ENCODE measurements at regions not wholly inside any gene's neighbourhood (a gene's known extent, or its start where the extent isn't known, plus 50 kb on each side); places are given as distances from the start of the nearest gene placed in this dataset.
"Not testable (repeated sequence)": the region's sequence is repeated elsewhere in the genome, so short reads cannot be mapped to it uniquely, and the experiment has no call there.

DNA sequence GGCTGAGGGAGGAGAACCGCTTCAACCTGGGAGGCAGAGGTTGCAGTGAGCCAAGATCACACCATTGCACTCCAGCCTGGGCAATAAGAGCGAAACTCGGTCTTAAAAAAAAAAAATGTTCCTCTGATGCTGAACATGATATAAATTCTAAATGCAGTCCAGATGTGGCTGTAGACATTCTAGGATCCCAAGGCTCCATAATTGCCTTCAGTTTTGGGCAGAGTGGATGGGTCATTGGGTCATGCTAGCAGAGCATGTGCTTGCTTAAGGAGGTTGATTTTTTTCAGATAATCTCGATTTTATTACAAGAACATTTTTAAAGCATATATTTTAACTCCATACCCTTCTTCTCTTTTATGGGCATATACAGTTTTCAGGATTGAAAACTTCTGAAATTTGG is 112.0 kb downstream of the UTRN start:
- DNase-seq, result no peak

DNA sequence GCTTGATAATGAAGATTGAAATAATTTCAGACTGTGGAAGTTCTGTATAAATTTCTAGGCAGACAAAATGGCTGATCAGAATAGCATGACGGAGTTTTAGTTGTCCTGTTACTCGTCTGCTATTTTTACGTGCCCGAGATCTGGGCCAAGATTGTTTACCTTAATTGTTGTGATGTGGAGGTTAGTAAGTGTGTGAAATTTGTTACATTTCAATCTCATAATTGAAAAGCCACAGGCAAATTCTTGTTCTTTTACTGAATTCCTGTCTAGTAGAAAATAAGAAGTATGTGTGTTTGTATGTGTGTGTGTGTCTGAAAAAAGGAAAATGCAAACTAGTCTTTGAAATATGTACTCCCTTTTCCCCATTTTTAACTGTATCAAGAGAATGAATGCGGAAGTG is 115.2 kb downstream of the UTRN start:
- no peak for DNase-seq

DNA sequence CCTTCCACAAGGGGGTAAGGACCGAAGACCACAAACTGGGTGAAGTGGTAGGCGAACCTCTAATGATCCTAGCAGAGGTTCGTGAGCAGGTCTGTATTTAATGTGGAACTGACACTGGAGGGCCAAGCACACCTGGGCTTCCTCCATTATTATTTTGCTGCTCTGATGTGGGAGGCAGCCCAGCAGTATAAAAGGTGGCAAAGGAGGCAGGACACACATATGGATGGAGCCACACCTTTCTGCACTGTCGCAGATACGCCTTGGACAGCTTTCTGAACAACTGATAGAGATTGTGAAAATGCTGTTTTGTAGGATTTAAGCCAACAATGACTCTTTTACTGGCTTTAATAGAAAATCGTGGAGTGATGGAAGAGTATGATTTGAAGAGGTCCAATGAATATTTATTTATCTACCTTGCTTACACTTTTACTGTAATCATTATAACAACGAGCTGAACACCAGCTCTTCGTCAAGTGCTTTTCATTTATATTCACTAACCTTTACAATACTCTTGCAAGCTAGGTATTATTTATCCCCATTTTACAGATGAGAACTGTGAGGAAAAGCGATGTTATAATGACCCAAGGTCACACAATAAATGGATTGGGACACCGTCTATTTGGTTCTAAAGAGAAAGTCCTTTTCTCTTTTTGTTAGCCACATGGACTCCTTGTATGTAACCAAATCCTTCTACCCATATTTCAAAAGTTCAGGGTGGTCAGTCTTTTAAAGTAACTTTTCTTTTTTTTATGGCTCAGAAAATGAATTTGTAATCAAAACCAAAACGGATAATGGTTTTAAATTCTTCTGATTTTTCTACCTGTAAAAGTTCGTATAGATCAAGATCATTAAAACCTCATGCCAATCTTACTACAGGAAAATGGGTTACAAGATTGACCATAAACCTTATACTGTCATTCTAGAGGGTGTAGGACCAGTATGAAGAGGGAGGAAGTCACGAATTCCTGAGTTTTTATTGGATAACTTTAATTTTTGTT is 116.9 kb downstream of the UTRN start:
- DNase-seq, result no peak

DNA sequence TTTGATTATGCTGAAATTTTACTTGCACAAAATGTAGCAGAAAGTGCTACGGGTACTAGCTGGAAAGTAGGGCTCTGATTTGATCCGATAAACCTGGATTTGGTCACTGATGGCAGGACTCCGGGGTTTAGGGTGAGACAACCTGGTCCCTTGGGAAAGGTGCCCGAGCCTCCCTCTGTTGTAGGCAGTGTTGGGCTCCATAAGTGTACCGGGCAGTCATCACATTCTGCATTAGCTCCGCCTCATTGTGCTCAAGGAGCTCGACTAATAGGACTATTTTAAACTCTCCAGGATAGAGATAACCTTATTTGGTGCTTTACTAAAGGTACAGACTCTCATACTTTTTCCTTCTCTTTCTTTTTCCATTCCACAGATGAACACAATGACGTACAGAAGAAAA is 117.6 kb downstream of the UTRN start:
- no peak for DNase-seq

DNA sequence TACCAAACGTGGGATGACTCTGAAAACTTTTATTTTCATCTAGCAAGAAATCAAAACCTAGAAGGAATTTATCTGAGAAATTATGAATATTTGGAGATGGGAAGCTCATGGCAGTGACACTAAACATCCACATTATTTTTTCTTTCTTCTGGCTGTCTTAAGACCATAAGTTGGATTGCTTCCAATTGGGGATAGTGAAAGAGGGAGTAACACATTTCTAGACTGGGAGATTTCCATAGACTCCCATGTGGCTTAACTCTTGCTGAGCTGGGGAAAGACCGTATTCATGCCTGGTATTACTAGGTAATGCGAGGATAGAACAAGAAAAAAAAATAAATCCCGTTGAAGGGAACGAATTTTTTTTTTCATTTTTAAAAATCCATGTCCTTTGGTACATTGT is 120.0 kb downstream of the UTRN start:
- DNase-seq, result no peak

DNA sequence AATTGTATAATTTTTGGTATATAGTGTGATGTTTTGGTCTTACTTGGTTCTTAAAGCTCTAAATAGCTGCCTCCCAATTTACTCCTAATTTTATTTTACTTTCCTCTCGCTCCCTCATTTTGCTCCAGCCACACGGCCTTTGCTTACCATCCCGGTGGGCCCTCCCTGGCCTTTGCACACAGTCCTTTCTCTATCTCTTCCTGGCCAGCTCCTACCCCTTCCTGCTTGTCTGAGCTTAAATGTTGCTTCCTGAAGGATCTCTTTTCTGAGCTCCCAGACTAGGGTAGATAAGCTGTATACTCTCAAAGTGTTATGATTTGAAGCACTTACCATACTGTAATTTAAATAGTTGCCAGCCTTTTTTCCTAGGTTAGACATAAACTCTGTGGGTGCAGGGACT is 121.7 kb downstream of the UTRN start:
- DNase-seq, result no peak

DNA sequence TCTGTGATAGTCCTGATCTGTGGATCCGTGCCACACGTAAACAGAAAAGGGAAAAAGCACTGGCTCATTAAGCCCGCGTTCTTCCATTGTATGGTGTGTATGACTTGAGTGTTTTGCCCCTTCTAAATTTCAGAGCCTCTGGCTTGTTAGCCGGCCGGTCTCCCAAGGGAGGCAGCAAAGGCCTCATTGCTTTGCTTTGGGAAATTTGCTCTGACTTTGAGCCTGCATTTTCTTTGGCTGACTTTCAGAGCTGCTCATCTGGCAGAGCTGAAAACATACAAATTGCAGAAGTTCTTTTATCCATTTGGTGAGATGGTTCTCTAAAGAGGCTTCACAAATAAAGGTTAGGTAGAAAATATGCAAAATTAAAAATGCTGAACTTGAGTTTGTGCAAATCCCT is 123.0 kb downstream of the UTRN start:
- DNase-seq, result no peak

DNA sequence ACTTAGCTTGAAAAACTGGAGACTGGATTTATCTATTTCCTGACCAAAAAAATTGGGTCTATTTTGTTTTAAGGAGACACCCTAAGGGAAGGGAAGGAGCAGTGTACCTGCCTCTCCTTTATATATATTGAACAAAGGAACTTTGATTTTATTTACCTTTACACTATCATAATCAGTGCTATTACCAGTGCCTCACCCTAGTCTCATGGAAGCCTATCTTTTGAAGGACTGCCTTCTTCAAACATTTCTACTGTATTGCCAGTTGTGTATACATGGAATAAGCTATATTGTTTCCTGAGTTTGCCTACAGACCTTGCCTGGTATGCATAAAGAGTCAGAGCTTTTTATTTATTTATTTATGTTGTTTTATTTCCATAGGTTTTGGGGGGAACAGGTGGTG is 124.9 kb downstream of the UTRN start:
- DNase-seq, result no peak

DNA sequence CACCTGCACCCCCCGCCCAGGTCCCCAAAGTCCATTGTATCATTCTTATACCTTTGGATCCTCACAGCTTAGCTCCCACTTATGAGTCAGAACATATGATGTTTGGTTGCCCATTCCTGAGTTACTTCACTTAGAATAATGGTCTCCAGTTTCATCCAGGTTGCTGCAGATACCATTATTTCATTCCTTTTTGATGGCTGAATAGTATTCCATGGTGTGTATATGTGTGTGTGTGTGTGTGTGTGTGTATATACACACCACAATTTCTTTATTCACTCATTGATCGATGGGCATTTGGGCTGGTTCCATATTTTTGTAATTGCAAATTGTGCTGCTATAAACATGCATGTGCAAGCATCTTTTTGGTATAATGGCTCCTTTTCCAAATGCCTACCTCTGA is 125.4 kb downstream of the UTRN start:
- not testable (repeated sequence) for DNase-seq

DNA sequence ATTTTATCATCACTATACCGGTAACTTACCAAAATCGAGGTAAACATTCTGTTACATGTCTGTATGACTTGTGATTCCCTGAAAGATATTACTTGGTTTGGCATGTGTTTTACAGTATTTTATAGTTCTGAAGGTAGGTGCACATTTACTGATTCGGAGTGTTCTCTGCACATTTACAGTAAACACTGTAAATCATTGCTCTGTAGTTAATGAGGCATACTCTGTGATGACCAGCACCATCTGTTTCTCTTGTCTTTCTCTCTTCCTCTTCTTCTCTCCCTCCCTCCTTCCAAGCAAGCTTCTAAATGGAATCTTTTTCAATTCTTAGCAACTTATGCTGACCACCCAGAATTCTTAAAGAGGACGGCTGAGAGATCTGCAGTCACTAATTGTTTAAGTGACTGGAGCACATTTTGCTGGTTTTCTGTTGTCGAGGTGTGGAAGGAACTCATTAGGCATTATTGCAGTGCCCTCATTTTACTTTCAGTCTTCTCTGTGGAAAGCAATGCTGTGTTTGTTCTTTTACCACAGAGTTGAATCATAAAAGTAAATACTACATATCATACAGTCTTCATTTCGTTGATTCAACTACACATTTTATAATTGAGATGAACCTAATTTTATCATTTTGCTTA is 126.5 kb downstream of the UTRN start:
- peak; percentile 8 for DNase-seq

DNA sequence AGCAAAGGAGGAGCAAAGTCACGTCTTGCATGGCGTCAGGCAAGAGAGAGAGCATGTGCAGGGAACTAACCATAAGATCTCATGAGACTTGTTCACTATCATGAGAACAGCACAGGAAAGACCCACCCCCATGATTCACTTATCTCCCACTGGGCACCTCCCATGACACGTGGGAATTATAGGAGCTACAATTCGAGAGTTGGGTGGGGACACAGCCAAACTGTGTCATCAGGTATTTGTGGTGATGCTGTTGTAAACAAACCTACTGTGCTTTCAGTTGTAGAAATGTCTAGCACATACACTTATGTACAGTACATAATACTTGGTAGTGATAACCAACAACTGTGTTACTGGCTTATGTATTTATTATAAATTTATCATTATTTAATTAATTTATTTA is 128.3 kb downstream of the UTRN start:
- DNase-seq, result no peak

DNA sequence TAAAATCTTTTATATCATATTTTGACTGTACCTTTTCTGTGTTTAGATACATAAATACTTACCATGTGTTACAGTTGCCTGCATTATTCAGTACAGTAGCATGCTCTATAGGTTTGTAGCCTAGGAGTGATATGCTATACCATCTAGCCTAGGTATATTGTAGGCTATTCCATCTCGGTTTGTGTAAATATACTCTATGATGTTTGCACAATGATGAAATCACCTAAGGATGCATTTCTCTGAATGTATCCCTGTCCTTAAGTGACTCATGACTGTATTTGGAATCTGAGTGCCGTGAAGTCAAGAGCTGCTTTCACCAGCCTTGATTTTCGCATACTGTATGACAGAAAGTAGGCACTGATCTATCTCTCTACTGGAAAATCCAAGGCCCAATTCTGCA is 129.9 kb downstream of the UTRN start:
- no peak for DNase-seq

DNA sequence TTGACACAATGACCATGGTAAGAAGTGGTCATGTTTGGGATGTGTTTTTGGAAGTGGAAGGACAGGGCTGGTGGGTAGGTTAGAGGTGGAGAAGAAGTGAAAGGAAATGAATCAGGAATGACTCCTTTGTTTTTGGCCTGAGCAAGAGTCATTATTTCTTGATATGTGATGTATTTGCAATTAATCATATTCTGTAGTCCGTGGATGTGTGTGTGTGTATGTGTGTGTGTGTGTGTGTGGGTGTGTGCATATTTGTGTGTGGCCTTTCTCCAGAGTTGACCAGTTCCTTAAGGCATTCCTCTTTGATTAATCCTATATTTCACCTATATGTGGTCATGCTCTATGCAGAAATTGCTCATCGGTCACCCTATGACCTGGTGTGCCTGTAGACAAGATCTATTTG is 130.7 kb downstream of the UTRN start:
- DNase-seq, result no peak

DNA sequence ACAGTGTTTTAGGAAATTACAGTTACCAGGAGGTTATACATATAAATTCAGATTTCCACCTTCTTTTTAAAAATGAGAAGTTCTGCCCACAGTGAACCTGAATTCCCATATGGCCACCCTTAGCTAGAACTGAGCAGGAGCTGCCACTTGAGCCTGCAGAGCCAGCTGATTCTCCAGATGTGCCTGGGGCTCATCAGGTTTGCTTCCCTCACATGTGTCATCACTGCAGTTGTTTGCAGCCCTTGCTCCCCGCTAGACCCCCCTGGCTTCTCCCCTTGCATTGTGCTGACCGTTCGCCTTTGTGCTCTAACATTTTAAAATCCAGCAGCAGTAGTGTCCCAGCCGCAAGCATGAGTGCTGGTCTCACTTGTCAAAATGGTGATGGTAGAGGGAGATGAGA is 131.1 kb downstream of the UTRN start:
- no peak for DNase-seq

DNA sequence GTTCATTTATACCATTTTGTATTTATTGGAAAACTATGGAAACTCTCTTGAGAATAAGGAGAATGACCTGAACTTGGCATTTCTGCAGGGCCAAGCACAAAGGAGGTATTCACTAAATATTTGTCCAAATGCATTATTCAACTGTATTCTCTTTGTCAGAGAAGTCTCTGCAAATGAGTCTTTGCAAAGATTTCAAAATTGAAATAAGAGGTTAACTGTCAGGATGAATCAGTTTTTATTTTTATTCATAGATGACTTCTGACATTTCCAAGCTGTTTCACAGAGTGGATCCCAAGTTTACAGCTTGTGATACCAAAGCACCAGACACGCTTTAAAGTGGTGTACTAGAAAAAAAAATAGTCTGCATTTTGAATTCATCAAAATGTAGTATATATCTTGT is 131.6 kb downstream of the UTRN start:
- DNase-seq, result no peak

DNA sequence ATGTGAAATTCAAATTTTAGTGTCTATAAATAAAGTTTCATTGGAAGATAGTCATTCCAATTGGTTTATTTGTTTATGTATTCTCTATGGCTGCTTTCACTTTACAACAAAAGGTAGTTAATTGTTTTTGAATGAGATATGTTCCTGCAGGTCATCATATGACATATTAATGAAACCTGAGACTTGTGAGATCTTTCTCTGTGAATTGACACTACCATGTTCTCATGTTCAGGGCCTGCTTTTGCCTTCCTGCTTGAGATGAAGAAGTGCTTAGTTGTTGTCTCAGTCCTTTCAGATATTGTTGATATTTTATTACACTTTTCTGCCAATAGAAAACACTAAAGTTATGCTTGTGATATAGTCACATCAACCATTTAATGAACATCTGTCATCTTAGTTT is 132.5 kb downstream of the UTRN start:
- DNase-seq, result no peak

DNA sequence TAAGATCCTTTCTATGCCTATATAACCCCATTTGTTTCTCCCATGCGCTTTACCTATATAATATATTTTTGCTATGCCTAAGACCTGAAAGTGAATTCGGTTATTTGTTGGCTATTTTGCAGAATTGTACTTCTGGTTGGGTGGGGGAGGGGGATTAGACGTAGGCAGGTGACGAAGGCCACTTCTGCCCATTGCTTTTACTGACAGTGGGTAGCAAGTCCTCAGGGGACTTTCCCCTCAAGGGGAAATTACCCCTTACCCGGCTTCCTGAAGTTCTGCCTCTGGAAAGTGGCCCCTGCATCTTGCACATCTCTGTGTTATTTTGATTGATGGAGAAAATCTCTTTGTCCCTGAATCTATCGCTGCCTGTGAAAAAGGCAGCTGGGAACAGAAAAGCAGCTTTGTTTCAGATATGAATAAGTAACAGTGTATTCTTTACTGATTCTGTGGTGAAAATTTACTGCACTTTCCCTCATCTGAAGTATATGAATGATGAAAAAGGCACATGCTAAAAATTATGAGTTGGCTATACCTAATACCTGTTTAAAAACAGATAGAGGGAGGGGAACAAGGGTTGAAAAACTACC is 133.9 kb downstream of the UTRN start:
- no peak for DNase-seq

DNA sequence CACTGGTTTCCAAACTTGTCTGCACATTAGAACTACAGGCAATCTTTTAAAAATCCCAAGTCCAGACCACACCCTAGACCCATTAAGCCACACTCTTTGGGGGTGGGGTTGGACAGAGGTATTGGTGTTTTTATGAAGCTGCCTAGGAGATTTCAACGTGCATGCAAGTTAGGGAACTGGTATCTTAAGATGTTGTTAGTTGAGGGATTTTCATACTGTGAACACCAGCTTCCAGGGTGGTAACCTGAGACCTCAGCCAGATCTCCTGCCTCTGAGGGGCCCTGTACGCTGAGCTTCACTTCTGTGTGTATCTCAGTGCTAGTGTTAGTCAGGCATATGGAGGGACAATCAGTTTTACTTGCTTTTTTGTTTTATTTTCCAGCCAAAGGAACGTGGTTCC is 138.0 kb downstream of the UTRN start:
- no peak for DNase-seq

DNA sequence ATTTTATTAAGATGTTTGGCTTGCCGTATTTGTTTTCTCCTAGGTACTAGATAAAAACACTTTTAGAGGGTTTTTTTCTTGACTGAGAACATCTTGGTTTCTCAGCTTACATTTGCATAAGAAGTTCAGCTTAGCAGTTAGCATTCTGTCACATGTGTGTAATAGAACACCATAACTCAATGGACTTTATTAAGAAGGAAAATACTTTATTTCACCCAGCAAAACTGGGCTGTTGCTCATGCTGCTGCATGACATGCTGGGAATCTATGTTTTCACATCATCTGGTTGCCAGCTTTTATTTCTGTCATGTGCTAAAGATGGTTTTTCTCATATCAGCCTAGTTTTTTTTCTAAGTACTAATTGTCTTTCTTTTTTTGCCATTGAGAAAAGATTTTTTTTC is 144.6 kb downstream of the UTRN start:
- DNase-seq, result no peak

DNA sequence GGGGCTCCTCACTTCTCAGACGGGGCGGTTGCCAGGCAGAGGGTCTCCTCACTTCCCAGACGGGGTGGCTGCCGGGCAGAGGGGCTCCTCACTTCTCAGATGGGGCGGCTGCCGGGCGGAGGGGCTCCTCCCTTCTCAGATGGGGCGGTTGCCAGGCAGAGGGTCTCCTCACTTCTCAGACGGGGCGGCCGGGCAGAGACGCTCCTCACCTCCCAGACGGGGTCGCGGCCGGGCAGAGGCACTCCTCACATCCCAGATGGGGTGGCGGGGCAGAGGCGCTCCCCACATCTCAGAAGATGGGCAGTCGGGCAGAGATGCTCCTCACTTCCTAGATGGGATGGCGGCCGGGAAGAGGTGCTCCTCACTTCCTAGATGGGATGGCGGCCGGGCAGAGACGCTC is 148.3 kb downstream of the UTRN start:
- DNase-seq, result not testable (repeated sequence)

DNA sequence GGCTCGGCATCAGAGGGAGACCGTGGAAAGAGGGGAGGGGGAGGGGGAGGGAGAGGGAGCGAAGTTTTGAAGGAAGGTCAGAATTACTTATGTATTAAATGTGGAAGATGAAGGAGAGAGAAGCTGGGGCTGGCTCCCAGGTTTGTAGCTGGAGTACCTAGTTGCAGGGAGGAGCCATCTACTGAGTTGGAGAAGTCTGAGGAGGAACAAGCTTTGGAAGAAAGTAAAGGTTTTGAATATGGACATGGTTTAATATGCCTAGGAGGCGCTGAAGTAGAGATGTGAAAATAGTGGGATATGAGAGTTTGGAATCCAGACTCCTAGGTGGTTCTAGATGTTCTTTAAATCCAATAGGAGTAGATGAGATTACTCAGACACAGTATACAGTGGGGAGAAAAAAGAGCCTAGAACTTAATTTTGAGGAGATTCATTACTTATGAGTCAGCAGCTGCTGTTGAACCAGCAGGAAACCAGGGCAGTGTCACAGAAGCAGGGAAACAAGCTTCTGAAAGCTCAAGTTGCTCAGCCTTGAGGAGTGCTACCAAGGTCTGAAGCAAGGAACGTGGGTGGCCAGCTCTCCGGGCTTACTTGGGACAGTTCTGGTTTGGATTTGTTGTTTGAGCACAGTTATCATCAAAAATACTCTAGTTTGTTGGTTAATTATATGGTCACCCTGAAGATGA is 149.3 kb downstream of the UTRN start:
- no peak for DNase-seq

DNA sequence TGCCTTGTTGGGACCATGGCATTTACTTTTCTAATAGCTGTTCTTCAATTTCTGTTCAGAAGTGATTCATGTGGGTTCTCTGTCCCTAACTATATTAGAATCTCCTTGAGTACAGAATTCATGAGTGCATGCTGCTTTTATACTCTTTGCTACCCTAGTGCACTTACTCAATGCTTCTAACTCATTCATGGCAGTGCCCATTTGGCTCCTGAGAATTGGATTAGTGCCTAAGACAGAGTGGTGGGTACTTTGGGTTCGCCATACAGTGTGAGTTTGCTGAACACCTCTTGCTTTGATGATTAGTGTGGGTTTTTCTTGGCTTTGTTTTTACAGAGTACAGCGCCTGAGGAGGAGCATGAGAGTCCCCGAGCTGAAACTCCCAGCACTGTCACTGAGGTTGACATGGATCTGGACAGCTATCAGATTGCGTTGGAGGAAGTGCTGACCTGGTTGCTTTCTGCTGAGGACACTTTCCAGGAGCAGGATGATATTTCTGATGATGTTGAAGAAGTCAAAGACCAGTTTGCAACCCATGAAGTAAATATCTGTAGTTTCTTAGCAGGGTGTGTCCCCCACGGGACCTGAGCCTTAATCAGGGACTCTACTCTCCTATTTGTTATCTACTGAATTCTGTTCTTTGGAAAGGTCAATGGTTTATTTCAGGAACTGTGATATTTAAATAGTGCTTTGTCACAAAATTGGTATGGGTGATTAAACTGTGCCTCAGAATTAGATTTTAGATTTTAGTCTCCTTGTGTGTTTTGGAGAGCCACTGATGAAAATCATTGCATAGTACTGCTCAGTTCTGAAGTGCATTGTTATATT is 150.7 kb downstream of the UTRN start:
- DNase-seq, result no peak

DNA sequence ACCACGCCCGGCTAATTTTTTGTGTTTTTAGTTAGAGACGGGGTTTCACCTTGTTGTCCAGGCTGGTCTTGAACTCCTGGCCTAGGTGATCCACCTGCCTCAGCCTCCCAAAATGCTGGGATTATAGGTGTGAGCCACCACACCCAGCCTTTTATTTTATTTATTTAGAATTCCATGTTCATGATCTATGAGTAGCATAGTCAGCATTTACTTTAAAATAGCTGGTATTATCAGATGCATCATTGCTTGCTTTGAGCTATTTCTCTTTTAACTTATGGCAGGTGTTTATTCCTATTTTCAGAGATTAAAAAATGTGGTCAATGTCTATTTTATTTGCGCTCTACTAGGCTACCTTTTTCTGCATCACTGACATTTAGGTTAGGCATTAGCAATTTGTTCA is 152.0 kb downstream of the UTRN start:
- DNase-seq, result no peak
